ENCODE measurements at regions not wholly inside any gene's neighbourhood (a gene's known extent, or its start where the extent isn't known, plus 50 kb on each side); places are given as distances from the start of the nearest gene placed in this dataset.
A peak's percentile ranks its signal among the peaks of the same experiment; 100 is the strongest.

- peak; percentile 26 to 55 (median 45) for DNase-seq
Observed at GRCh38 chr19:32224371-32225244, 120.8 kb upstream of the ZNF507 start.

- no peak for DNase-seq
Observed at GRCh38 chr19:32227561-32228165, 117.7 kb upstream of the ZNF507 start.

GRCh38 chr19:32230441-32230840 is 115.0 kb upstream of the ZNF507 start:
- DNase-seq = no peak

GRCh38 chr19:32231020-32231419 is 114.4 kb upstream of the ZNF507 start:
- no peak for DNase-seq

GRCh38 chr19:32231691-32232090 is 113.7 kb upstream of the ZNF507 start:
- no peak for DNase-seq

GRCh38 chr19:32232449-32232848 is 113.0 kb upstream of the ZNF507 start:
- DNase-seq = no peak

- DNase-seq = no peak
Observed at GRCh38 chr19:32233091-32233490, 112.3 kb upstream of the ZNF507 start.

GRCh38 chr19:32233885-32234284 is 111.5 kb upstream of the ZNF507 start:
- DNase-seq = no peak

GRCh38 chr19:32234663-32235217 is 110.7 kb upstream of the ZNF507 start:
- DNase-seq = no peak

- DNase-seq = no peak
Observed at GRCh38 chr19:32238076-32238475, 107.3 kb upstream of the ZNF507 start.

- DNase-seq = no peak
Observed at GRCh38 chr19:32240316-32240715, 105.1 kb upstream of the ZNF507 start.

- DNase-seq = no peak
Observed at GRCh38 chr19:32241306-32241705, 104.1 kb upstream of the ZNF507 start.

- no peak for DNase-seq
Observed at GRCh38 chr19:32241932-32242710, 103.3 kb upstream of the ZNF507 start.

- no peak for DNase-seq
Observed at GRCh38 chr19:32246006-32246405, 99.4 kb upstream of the ZNF507 start.

- no peak for DNase-seq
Observed at GRCh38 chr19:32251634-32252332, 93.6 kb upstream of the ZNF507 start.

GRCh38 chr19:32252333-32252669 is 93.1 kb upstream of the ZNF507 start:
- no peak for DNase-seq

- DNase-seq = no peak
Observed at GRCh38 chr19:32253683-32254508, 91.5 kb upstream of the ZNF507 start.

GRCh38 chr19:32254509-32254890 is 90.9 kb upstream of the ZNF507 start:
- DNase-seq = no peak

- no peak for DNase-seq
Observed at GRCh38 chr19:32255536-32256295, 89.7 kb upstream of the ZNF507 start.

- no peak for DNase-seq
Observed at GRCh38 chr19:32256341-32256975, 89.0 kb upstream of the ZNF507 start.

All from NCI-H1417 (cell line).